SH-SY5Y (cell line): ENCODE measurements at regions not wholly inside any gene's neighbourhood (a gene's known extent, or its start where the extent isn't known, plus 50 kb on each side); places are given as distances from the start of the nearest gene placed in this dataset.

Experiments
- GATA2 ChIP-seq: IDR thresholded peaks from 2 replicates; pipeline ENCODE4 v1.6.1; 2011; ENCODE audit warnings: mild to moderate bottlenecking, low read depth, low read length
- GATA3 ChIP-seq: IDR thresholded peaks from 2 replicates; pipeline ENCODE4 v1.6.1; 2011; ENCODE audit warnings: low read depth, mild to moderate bottlenecking, low read length, moderate library complexity

DNA sequence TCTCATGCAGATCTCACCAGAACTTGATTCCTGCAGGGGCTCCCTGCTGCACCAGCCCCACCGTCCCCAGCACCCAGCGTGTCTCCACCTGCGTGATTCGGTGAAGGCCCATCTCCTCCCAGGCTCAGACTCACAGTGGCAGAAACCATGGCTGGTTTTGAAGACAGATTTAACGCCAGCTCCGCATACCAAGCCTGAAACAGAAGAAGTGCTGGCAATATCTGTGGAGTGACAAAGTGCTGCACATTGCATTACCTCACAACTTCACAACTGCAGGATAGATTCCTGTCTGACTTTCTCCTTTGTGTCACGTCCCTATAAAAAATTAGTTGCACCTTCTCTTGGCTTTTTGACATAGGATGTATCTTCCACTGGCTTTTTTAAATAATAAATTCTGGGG is 120.7 kb downstream of the TTLL2 start:
- no peak for TF ChIP-seq GATA3
- TF ChIP-seq GATA2: no peak

DNA sequence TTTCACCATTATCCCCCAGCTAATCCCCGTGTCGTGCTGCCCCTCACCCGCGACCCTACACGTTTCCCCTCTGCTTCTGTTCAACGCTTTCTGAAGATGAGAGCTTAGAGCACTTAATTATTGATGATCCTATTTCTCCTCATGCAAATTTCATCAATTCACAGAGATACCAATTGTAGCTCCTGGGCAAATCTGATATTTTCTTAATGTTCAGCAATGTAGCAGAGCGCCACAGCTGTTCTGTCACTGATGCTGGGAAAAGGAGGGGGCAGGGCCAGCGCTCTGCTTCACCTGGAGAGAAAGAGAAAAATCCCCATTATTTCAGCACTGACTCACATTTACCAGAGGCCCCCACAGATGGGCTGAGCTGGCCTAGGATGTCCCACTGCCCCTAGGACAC is 121.2 kb downstream of the TTLL2 start:
- no peak for TF ChIP-seq GATA2
- TF ChIP-seq GATA3: no peak

DNA sequence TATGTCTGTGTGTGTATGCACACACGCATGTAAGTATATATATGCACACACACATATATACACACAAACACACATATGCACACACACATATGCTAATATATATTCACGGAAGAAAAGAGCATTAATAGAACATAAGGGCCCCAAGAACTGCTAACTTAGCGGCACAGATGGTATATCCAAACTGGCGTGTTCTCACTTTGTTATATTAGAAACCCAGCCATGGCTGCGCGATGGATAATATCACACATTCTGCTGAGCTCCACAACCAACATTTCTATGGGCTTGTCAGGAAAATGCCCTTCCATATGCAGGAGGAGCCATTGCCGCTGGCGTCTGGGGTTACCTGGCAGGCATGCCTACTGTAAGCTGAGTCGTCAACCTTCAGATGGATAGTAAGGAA is 122.1 kb downstream of the TTLL2 start:
- TF ChIP-seq GATA3 (no peak), GATA2 (no peak)

DNA sequence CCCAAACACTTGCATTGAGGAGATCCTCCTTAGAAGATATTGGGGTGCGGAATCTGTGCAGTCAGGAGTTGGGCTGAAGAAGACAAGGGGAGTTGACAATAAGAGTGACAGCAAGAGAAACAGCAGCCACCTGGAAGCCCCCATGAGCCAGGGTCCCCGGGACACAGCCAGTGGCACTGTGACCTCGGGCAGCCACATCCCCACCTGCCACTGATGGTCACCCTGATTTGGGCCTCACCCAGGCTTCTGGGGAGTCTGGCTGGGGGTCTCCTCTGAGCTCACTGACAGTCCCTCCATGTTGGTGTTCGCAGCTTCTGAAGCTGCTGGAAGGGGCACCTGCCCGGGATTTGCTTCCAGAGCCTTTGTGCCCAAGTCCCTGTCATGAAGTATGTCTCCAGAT is 123.5 kb downstream of the TTLL2 start:
- TF ChIP-seq GATA2 (no peak), GATA3 (no peak)

DNA sequence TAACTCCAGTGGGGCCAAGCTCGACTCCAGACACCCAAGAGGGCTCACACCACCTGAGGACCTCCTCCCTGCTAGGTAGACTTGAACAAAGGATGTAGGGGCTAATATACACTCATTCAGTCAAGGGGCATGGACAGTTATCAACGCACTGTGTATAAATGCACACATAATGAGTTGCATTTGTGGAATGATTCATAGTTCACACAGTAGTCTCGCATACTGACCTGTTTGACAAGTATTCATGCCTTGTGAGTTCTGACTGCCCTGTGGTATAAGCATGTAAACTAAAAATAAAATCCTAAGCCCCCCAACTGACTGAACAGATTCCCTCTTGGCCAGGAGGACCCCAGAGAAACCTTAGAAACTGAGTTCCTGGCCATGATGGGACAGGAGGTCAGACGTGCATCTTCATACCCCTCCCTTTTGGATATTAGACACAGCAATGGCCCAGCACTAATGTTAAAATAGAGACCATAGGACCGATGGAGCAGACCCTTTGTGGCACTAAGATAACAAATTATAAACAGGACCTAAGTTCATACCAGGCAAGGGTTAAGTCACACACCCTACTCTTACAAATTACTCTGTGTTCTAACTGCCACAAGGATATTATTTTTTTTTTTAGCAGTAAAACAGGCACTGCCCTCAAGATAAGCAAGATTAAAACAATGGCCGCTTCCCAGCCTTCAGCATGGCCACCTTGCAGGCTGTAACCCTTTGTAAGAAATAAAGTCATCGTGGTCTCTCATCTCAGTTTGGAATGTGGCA is 124.4 kb downstream of the TTLL2 start:
- TF ChIP-seq GATA2 (no peak), GATA3 (no peak)

DNA sequence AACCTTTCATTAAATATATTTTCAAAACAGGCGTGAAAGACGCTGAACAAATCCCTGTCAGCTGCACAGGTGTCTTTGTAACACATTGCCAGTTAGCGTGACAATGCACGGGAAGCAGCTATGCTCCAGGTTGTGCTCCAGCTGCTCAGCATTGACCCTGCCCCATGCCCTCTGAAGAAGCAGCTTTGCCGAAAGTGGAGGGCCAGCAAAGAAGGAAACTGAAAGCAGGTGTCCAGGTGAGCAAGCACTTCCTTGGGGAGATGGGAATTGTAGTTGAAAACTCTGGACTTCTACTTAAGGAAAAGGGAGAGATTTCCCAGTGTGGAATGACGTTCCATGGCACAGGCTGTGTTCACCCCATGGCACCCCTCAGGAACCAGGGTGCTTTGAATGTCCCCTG is 125.7 kb downstream of the TTLL2 start:
- no peak for TF ChIP-seq GATA3

DNA sequence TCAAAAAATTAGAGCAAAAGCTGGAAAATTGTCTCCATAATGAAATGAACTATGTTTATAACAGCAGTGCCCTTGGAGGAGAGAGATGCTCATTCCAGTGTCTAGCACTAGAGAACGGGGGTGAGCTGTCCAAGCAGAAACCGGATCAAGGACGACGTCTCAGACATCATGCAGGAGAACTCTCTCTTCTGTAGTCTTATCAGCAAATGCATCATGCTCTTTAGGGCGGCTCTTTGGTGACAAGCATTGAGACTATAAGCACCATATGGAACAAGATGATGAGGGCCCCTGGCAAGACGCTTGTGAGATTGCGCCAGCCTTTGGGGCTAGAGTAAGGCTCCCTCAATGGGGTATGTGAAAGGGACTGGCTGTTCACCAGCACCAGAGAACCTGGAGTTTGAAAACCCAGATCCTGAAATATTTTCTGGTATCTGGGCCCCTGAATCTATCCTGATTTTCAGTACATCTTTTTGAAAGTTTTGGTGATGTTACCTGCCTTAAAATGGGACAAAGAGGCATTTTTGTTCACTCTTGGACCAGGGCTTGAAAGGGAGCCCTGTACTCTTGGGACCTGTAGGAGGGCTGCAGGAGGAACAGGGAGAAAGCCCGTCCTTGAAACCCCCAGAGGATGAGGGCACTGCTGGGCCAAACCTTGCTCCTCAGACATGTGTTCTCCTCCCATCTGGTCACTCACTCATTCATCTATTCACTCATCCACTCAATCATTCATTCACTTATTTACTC is 127.6 kb downstream of the TTLL2 start:
- TF ChIP-seq GATA3 (no peak), GATA2 (no peak)

DNA sequence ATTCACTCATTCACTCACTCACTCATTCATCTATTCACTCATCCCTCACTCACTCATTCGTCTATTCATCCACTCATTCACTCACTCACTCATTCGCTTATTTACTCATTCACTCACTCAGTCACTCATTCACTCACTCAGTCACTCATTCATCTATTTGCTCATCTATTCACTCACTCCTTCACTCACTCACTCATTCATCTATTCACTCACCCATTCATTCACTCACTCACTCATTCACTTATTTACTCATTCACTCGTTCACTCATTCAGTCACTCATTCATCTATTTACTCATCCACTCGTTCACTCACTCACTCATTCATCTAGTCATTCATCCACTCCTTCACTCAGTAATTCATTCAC is 128.2 kb downstream of the TTLL2 start:
- TF ChIP-seq GATA2 (no peak), GATA3 (no peak)

DNA sequence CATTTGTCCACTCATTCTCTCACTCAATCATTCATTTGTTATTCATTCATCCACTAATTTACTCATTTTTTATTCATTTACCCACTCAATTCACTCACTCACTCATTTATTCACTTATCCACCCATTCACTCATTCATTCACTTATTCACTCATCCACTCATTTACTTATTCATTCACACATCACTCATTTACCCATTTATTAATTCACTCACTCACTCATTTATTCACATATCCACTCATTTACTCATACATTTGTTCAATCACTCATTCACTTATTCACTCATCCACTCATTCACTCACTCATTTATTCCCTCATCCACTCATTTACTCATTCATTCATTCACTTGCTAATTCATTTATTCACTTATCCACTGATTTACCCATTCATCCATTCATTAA is 129.1 kb downstream of the TTLL2 start:
- no peak for TF ChIP-seq GATA3
- no peak for TF ChIP-seq GATA2

DNA sequence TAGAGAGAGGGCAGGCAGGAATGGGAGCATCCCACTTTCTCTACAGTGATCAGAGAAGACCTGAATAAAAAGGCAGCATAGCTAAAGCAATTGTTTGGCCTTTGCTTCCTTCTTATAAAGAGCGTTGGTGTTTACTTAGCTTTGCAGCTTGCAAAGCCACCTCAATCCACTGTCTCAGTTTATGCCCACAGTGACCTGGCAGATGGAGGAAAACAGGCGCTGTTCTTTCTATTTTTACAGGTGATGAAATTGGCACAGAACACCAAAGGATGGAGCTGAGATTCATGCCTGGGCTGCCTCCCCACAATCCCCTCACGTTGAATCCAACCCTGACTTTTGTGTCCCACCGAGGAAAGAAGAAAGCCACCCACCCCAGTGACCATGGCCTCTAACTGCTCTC is 130.5 kb downstream of the TTLL2 start:
- no peak for TF ChIP-seq GATA2
- TF ChIP-seq GATA3: no peak

DNA sequence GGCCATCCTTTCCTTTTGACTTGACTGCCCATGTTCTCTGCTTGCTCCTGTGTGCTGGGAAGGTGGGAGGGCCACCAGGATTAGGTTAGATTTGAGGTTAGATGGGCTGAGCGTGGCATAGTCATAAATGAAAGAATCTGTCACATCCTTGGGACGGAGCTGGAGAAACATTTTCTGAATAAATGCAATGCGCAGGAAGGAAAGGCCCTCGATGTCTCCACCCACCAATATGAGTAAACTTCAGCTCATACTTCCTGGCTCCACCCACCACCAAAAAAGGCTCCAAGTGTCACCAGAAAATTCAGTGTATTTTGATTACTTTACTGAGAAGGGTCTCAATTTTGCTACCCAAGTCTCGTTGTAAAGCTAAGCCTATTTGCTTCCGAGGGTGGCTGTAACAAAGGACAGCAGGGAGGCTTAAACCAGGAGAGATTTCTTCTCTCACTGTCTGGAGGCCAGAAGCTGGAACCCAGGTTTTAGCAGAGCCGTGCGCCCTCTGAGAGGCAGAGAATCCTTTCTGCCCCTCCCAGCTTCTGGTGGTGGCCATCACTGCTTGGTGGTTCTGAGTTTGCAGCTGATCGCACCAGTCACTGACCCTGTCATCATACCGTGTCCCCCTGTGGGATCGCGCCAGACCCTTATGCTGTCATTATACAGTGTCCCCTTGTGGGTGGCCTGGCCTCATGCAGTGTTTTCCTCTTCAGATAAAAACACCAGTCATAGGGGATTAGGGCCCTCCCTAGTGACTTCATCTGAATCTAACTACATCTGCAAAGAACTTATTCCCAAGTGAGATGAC is 137.8 kb downstream of the TTLL2 start:
- TF ChIP-seq GATA2 (no peak), GATA3 (no peak)

DNA sequence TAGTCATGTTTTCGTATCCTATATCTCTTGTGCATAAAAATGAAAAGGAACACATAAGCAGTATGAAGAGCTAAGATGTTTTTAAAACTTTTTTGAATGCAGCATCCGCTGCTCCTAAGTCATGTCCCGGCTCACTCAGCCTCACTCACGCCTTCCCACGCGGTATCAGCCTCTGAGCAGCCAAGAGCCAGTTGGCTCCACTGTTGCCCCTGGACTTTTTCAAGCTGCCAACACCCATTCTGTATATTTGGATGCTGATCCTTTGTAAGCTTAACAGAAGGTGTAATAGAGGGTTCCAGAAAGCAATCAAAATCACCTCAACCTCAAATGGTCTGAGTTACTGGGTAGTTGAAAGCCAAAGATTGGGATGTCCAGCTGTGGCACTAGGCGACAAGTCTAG is 139.3 kb downstream of the TTLL2 start:
- TF ChIP-seq GATA3 (no peak), GATA2 (no peak)

DNA sequence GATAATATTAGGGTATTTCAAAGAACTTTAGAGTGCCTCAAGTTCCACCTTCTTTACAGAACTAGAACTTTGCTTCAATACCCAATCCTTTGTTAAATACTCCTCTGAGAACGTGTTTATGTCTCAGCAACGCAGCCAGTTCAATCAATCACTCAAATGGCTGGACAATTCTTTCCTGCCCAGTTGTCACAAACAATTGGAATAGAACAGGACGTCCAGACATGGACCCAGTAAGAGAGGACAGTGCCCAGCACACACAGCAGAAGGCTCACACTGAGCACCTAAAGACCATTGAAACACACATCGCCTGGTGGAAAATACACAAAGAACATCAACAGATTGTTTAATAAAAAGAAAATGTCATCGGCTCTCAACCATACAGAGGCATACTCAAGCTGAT is 140.6 kb downstream of the TTLL2 start:
- TF ChIP-seq GATA3 (no peak), GATA2 (no peak)

DNA sequence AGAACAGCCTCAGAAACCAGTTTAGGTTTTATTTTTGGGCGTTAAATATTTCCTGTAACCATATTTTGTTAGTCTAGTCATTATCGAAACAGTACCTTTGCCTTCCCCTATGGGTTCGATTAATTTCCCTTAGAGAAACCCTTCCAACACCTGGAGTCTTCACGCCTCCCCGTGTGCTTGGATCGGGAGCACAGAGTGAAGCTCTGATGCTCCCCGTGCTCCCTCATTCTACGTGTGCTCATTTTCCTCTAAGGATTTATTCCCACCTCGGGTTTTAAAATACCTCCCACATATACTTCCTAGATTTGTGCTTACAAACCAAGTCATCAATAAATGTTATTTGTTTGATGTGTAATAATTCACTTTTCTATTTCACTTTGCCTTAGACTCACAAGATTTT is 142.4 kb downstream of the TTLL2 start:
- TF ChIP-seq GATA3 (no peak), GATA2 (no peak)

DNA sequence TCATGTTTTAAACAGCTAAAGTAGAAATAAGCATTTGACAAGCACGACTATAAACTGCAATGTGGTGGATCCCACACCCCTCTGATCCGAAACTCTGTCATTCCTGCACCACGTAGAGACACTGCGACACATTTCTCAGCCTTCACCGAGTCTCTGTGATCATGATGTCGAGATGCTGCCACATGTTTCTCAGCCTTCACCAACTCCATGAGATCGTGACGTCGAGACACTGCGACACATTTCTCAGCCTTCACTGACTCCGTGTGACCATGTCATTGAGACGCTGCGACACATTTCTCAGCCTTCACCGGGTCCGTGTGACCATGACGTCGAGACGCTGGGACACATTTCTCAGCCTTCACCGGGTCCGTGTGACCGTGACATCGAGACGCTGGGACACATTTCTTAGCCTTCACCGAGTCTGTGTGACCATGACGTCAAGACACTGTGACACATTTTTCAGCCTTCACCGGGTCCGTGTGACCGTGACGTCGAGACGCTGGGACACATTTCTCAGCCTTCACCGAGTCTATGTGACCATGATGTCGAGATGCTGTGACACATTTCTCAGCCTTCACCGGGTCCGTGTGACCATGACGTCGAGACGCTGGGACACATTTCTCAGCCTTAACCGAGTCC is 143.0 kb downstream of the TTLL2 start:
- no peak for TF ChIP-seq GATA2
- no peak for TF ChIP-seq GATA3

DNA sequence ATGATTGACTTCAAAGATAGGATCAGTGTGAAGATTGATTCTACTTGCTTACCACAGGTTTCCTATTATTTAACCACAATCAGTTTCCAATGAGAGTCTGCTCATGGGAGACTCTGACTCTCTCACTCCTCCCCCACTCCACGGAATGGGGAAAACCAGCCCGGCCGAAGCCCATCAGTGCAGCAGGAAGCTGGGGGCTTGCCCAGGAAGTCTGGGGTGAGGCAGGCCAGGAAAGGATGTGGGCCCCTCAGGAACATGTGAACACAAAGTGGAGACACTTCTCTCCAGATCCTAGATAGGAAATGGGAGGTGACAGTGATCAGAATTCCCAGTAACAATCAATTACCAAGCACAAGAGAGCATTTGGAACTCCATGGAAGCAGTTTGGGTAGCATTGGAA is 144.2 kb downstream of the TTLL2 start:
- TF ChIP-seq GATA3 (no peak), GATA2 (no peak)

DNA sequence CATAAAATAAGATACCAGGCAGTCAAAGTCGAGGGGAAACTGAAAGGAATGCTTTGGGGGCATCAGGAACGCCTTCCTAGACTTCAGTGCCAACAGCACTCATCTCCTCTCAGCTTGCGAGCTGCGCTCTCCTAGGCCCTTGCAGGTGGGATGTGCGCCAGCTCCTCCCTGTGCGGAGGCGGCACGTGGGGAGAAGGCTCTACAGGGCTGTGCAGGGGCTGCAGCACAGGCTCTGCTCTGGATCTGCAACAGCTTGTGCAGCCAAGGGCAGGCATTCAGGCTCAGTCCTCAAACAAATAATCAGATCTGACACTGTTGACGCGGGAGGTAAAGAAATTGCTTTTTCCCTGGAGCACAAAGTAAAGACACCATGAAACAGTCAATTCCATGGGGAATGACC is 144.8 kb downstream of the TTLL2 start:
- TF ChIP-seq GATA2: no peak
- TF ChIP-seq GATA3: no peak
